GM19238 (cell line): ENCODE measurements at regions not wholly inside any gene's neighbourhood (a gene's known extent, or its start where the extent isn't known, plus 50 kb on each side); places are given as distances from the start of the nearest gene placed in this dataset.
A peak's percentile ranks its signal among the peaks of the same experiment; 100 is the strongest.
"Not testable (repeated sequence)": the region's sequence is repeated elsewhere in the genome, so short reads cannot be mapped to it uniquely, and the experiment has no call there.

Source experiments
- DNase-seq: peaks from one replicate; pipeline ENCODE4 v3.0.0; 2011; ENCODE audit warnings: low spot score; ENCODE audit not compliant: insufficient read length

GRCh38 chr15:92821491-92822116 is 78.5 kb upstream of the CHD2 start:
- DNase-seq = no peak

GRCh38 chr15:92822216-92823144 is 77.6 kb upstream of the CHD2 start:
- no peak for DNase-seq

GRCh38 chr15:92825985-92826384 is 74.1 kb upstream of the CHD2 start:
- DNase-seq = no peak

GRCh38 chr15:92827991-92828390 is 72.1 kb upstream of the CHD2 start:
- DNase-seq = not testable (repeated sequence)

- no peak for DNase-seq
These were observed 70.2 kb upstream of the CHD2 start for GRCh38 chr15:92829875-92830274.

GRCh38 chr15:92831336-92831654 is 68.8 kb upstream of the CHD2 start:
- no peak for DNase-seq

- peak; percentile 80 for DNase-seq
These were observed 68.3 kb upstream of the CHD2 start for GRCh38 chr15:92831655-92832328.

- DNase-seq = no peak
These were observed 67.1 kb upstream of the CHD2 start for GRCh38 chr15:92833106-92833433.

- no peak for DNase-seq
These were observed 66.4 kb upstream of the CHD2 start for GRCh38 chr15:92833493-92834271.

- DNase-seq = peak; percentile 25
These were observed 60.4 kb upstream of the CHD2 start for GRCh38 chr15:92839696-92840095.

- no peak for DNase-seq
These were observed 60.0 kb upstream of the CHD2 start for GRCh38 chr15:92840149-92840548.

- DNase-seq = no peak
These were observed 56.8 kb upstream of the CHD2 start for GRCh38 chr15:92843326-92843725.

GRCh38 chr15:92843814-92844213 is 56.3 kb upstream of the CHD2 start:
- no peak for DNase-seq

- DNase-seq = peak; percentile 21
These were observed 55.0 kb upstream of the CHD2 start for GRCh38 chr15:92845126-92845508.

- no peak for DNase-seq
These were observed 53.4 kb upstream of the CHD2 start for GRCh38 chr15:92846741-92847140.

- no peak for DNase-seq
These were observed 52.3 kb upstream of the CHD2 start for GRCh38 chr15:92847841-92848240.

- no peak for DNase-seq
These were observed 51.7 kb upstream of the CHD2 start for GRCh38 chr15:92848464-92848851.

- DNase-seq = peak; percentile 21
These were observed 51.1 kb upstream of the CHD2 start for GRCh38 chr15:92848852-92849598.

GRCh38 chr15:92850218-92850617 is 49.9 kb upstream of the CHD2 start:
- not testable (repeated sequence) for DNase-seq
